RWPE2 (cell line): ENCODE measurements at regions not wholly inside any gene's neighbourhood (a gene's known extent, or its start where the extent isn't known, plus 50 kb on each side); places are given as distances from the start of the nearest gene placed in this dataset.

ENCODE experiments used
- ATAC-seq: fragments of 200-7000 bp; cut with Tn5 transposase; 3 replicates; pipeline ENCODE4 v1.9.1; 2021; ENCODE audit warnings: low read depth
- DNase-seq: peaks from one replicate; pipeline ENCODE4 v3.0.0-alpha.2; 2020; ENCODE audit warnings: low spot score
- H3K27ac ChIP-seq: fragments of 450-650 bp; 2 replicates; pipeline ENCODE4 v1.5.1; 2017; ENCODE audit warnings: mild to moderate bottlenecking; ENCODE audit not compliant: poor library complexity, severe bottlenecking
- H3K27me3 ChIP-seq: fragments of 250-450 bp; sonication (Bioruptor Pico); 2 replicates; pipeline ENCODE4 v1.5.1; 2021; ENCODE audit warnings: mild to moderate bottlenecking, moderate library complexity; ENCODE audit not compliant: insufficient read depth, poor library complexity, severe bottlenecking
- H3K36me3 ChIP-seq: fragments of 250-450 bp; sonication (Bioruptor Pico); 2 replicates; pipeline ENCODE4 v1.5.1; 2020; ENCODE audit warnings: low read depth, mild to moderate bottlenecking, moderate library complexity
- H3K4me1 ChIP-seq: fragments of 250-450 bp; sonication (Bioruptor Pico); 2 replicates; pipeline ENCODE4 v1.5.1; 2021; ENCODE audit warnings: mild to moderate bottlenecking, moderate library complexity; ENCODE audit not compliant: insufficient read depth, poor library complexity, severe bottlenecking
- H3K4me3 ChIP-seq: fragments of 250-450 bp; sonication (Bioruptor Pico); 2 replicates; pipeline ENCODE4 v1.5.1; 2021; ENCODE audit warnings: mild to moderate bottlenecking, moderate library complexity; ENCODE audit not compliant: severe bottlenecking
- H3K9me3 ChIP-seq: fragments of 250-450 bp; sonication (Bioruptor Pico); 2 replicates; pipeline ENCODE4 v1.5.1; 2021; ENCODE audit warnings: mild to moderate bottlenecking, moderate library complexity; ENCODE audit not compliant: severe bottlenecking
- TF ChIP-seq, protein P1 (sequence below): fragments of 450-650 bp; IDR thresholded peaks from one replicate; pipeline ENCODE4 v1.5.1; 2017; ENCODE audit warnings: mild to moderate bottlenecking, moderate library complexity; ENCODE audit not compliant: poor library complexity, severe bottlenecking

DNA sequence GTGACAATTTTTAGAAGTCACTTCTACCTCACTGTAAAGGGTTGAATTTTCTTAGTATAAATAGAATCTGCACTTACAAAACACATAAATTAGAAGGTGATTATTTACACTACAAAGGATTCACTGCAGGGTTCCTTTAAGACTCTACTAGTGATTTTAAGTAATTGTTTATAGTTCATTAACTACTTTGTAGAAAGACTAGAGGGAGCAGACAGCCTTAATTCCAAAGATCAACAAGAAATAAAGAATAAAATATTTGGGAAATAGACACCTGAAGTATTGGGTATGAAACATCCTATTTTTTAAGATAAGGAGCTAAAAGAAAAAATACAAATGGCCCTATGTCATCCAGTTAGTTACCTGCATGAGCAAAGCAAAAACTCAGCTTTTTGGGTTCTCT lies 360.5 kb upstream of the ALCAM start:
- ATAC-seq (no peak), DNase-seq (no peak)
- no peaks in the 10 kb centered on the region for H3K36me3 ChIP-seq
- no peak overlapping the region for H3K4me3 ChIP-seq
- H3K27me3 ChIP-seq, result no peaks in the 10 kb centered on the region
- H3K4me1 ChIP-seq, result no peaks in the 10 kb centered on the region
- TF ChIP-seq, protein P1, sequence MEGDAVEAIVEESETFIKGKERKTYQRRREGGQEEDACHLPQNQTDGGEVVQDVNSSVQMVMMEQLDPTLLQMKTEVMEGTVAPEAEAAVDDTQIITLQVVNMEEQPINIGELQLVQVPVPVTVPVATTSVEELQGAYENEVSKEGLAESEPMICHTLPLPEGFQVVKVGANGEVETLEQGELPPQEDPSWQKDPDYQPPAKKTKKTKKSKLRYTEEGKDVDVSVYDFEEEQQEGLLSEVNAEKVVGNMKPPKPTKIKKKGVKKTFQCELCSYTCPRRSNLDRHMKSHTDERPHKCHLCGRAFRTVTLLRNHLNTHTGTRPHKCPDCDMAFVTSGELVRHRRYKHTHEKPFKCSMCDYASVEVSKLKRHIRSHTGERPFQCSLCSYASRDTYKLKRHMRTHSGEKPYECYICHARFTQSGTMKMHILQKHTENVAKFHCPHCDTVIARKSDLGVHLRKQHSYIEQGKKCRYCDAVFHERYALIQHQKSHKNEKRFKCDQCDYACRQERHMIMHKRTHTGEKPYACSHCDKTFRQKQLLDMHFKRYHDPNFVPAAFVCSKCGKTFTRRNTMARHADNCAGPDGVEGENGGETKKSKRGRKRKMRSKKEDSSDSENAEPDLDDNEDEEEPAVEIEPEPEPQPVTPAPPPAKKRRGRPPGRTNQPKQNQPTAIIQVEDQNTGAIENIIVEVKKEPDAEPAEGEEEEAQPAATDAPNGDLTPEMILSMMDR, result no peak
- no peaks in the 10 kb centered on the region for H3K9me3 ChIP-seq
- no peak overlapping the region for H3K27ac ChIP-seq

DNA sequence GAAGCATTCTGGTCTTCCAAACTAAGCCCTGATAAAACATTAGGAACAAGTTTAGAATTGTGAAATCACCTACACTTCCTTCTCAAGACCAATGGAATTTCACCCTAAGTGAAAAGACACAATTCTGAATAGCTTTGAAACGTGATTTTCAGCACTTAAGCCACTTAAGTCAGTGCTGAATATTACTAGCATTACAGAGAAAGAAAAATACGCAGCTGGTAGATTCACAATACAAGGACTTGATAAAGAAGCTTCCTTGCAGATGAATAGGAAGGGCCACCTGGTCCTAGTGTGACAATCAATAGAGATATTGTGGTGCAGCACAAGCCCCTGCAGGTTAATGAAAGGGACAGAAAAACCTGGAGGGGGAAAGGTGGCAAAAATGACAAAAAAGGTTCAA lies 353.1 kb upstream of the ALCAM start:
- Histone ChIP-seq H3K4me1 (no peaks in the 10 kb centered on the region), H3K9me3 (no peaks in the 10 kb centered on the region), H3K36me3 (no peaks in the 10 kb centered on the region), H3K27me3 (no peaks in the 10 kb centered on the region), H3K27ac (no peak overlapping the region), H3K4me3 (no peak overlapping the region)
- ATAC-seq (no peak), DNase-seq (no peak)
- TF ChIP-seq, protein P1, result no peak

DNA sequence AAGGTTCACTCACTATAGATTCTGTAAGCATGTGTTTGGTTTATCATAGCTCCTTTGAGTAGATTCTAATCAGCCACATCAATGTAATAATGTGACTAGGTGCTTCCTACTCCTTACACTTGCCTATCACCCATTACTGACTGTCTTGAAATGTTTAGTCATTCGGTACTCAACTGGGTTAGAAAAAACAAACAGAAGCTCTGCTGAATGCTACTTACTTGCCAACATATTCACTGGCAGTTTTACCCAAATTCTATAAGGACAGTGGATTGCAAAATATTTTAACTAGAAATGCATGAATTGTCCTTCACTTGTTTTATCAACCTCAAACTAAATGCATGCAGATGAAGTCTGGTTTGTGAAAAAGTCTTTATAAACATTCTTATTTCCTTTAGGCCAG lies 352.1 kb upstream of the ALCAM start:
- ATAC-seq (no peak), DNase-seq (no peak)
- no peaks in the 10 kb centered on the region for H3K27me3 ChIP-seq
- no peaks in the 10 kb centered on the region for H3K9me3 ChIP-seq
- H3K36me3 ChIP-seq, result no peaks in the 10 kb centered on the region
- TF ChIP-seq, protein P1, result no peak
- no peak overlapping the region for H3K27ac ChIP-seq
- no peaks in the 10 kb centered on the region for H3K4me1 ChIP-seq
- H3K4me3 ChIP-seq, result no peak overlapping the region

DNA sequence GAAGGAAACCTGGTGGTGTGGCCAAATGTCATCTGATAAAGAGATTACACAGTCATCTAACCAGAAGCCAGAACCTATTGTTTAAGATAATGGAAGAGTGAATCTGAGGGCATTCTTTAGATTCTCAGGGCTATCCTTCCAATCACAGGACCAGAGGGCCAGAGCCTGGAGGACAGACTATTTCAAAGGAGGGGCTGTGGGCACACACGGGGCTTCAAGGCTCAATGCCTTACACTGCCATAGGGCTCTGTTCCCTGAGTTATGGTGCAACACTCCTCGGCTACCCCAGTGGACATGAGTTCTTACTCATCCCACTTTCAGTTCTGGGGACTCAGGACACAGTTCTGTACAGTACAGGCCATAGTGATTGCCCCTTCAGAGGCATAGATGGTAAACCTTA lies 343.9 kb upstream of the ALCAM start:
- H3K9me3 ChIP-seq, result no peaks in the 10 kb centered on the region
- no peak overlapping the region for H3K27ac ChIP-seq
- DNase-seq, result no peak
- H3K36me3 ChIP-seq, result no peaks in the 10 kb centered on the region
- H3K27me3 ChIP-seq, result no peaks in the 10 kb centered on the region
- no peak for ATAC-seq
- TF ChIP-seq, protein P1, result no peak
- H3K4me3 ChIP-seq, result no peak overlapping the region
- no peaks in the 10 kb centered on the region for H3K4me1 ChIP-seq

GRCh38 chr3:105030211-105030610 lies 336.5 kb upstream of the ALCAM start:
- no peaks in the 10 kb centered on the region for H3K4me1 ChIP-seq
- no peaks in the 10 kb centered on the region for H3K36me3 ChIP-seq
- no peaks in the 10 kb centered on the region for H3K9me3 ChIP-seq
- no peak overlapping the region for H3K27ac ChIP-seq
- no peaks in the 10 kb centered on the region for H3K27me3 ChIP-seq
- TF ChIP-seq, protein P1, result no peak
- DNase-seq (no peak), ATAC-seq (no peak)
- H3K4me3 ChIP-seq, result no peak overlapping the region
